Endothelial cell of umbilical vein (primary cell): ENCODE measurements at regions not wholly inside any gene's neighbourhood (a gene's known extent, or its start where the extent isn't known, plus 50 kb on each side); places are given as distances from the start of the nearest gene placed in this dataset.

Experiments
- BruUV-seq: library from RNA; stranded (reverse); fragments of 400-500 nt; replicated peaks from 2 replicates; lab custom pipeline; 2021; lab: Mats Ljungman, UMichigan
- CTCF ChIA-PET: fragments of 300-600, 350-600 bp; sonication (Branson Sonifier 250); formaldehyde crosslinking; loops from one replicate; lab custom pipeline; 2021; ENCODE audit warnings: antibody characterized with exemption, inconsistent platforms; lab: Charles Lee
- POLR2A ChIA-PET: fragments of 300-600, 350-600 bp; sonication (Branson Sonifier 250); formaldehyde crosslinking; loops from one replicate; lab custom pipeline; 2021; ENCODE audit warnings: antibody characterized with exemption, inconsistent platforms; lab: Charles Lee
- DNase-seq: peaks from one replicate; pipeline ENCODE4 v3.0.0-alpha.2; 2011; ENCODE audit warnings: low read depth, low spot score
- FAIRE-seq: peaks from 2 replicates; lab custom pipeline; 2011; peaks lifted over from hg19 to GRCh38; lab: Jason Lieb, UNC
- H2AFZ ChIP-seq: 2 replicates; pipeline ENCODE4 v1.6.0; 2012; ENCODE audit warnings: low read depth, low read length, control low read depth, inconsistent platforms
- H3K27ac ChIP-seq: 2 replicates; pipeline ENCODE4 v1.5.1; 2011; ENCODE audit warnings: low read depth, mild to moderate bottlenecking, control low read depth, low read length, moderate library complexity; ENCODE audit not compliant: insufficient read depth
- H3K27me3 ChIP-seq, 2 experiments: 2 replicates each; pipeline versions ENCODE4 v1.6.0 to v1.6.1; 2011; ENCODE audit warnings: low read length in 2 of 2, mixed read lengths in 1 of 2; ENCODE audit not compliant: control insufficient read depth in 2 of 2, insufficient read depth in 2 of 2
- H3K36me3 ChIP-seq, 2 experiments: 2 replicates in 1 of 2; 3 replicates in 1 of 2; pipeline ENCODE4 v1.5.1; 2011; ENCODE audit warnings: low read length in 2 of 2, mild to moderate bottlenecking in 1 of 2, moderate library complexity in 1 of 2; ENCODE audit not compliant: control insufficient read depth in 2 of 2, insufficient read depth in 2 of 2; ENCODE audit errors: extremely low read depth in 1 of 2
- H3K4me1 ChIP-seq: 3 replicates; pipeline ENCODE4 v1.5.1; 2011; ENCODE audit warnings: mild to moderate bottlenecking, low read length; ENCODE audit not compliant: control insufficient read depth, insufficient read depth; ENCODE audit errors: extremely low read depth
- H3K4me2 ChIP-seq: 2 replicates; pipeline ENCODE4 v1.6.1; 2011; ENCODE audit warnings: low read length, control low read depth, mixed read lengths; ENCODE audit not compliant: insufficient read depth
- H3K4me3 ChIP-seq, 3 experiments: fragments of 200-600 bp in 1 of 3; sonication (generic), shearing (Covaris generic) in 1 of 3; replicated peaks in 1 of 3; 2 replicates each; pipeline ENCODE4 v1.5.1; 2011 to 2016; ENCODE audit warnings: control low read depth in 3 of 3, low read length in 3 of 3, mild to moderate bottlenecking in 2 of 3, inconsistent platforms in 1 of 3, low read depth in 1 of 3, moderate library complexity in 1 of 3; ENCODE audit not compliant: insufficient read depth in 1 of 3
- H3K79me2 ChIP-seq: 2 replicates; pipeline ENCODE4 v1.6.0; 2012; ENCODE audit warnings: low read length, inconsistent platforms; ENCODE audit not compliant: control insufficient read depth, insufficient read depth
- H3K9ac ChIP-seq: replicated peaks from 2 replicates; pipeline ENCODE3; 2011; ENCODE audit warnings: low read length, control low read depth; ENCODE audit not compliant: insufficient read depth; ENCODE audit errors: extremely low read depth
- H3K9me1 ChIP-seq: replicated peaks from 3 replicates; pipeline ENCODE4 v1.6.0; 2011; ENCODE audit warnings: mild to moderate bottlenecking, low read length; ENCODE audit not compliant: control insufficient read depth, insufficient read depth; ENCODE audit errors: extremely low read depth
- H3K9me3 ChIP-seq: replicated peaks from 2 replicates; pipeline ENCODE4 v1.5.1; 2012; ENCODE audit warnings: low read length, inconsistent platforms; ENCODE audit not compliant: control insufficient read depth, insufficient read depth
- H4K20me1 ChIP-seq: replicated peaks from 2 replicates; pipeline ENCODE3; 2011; ENCODE audit warnings: mild to moderate bottlenecking, low read length; ENCODE audit not compliant: control insufficient read depth, insufficient read depth; ENCODE audit errors: extremely low read depth
- EZH2 ChIP-seq: IDR thresholded peaks from 2 replicates; pipeline ENCODE4 v1.6.1; 2012; ENCODE audit warnings: borderline replicate concordance, low read depth, mild to moderate bottlenecking, moderate library complexity, low read length, inconsistent platforms; ENCODE audit not compliant: severe bottlenecking
- FOS ChIP-seq: IDR thresholded peaks from 2 replicates; pipeline ENCODE4 v1.6.1; 2011; ENCODE audit warnings: mild to moderate bottlenecking, low read length, moderate library complexity, borderline replicate concordance; ENCODE audit not compliant: insufficient read depth
- GATA2 ChIP-seq: IDR thresholded peaks from 2 replicates; pipeline ENCODE4 v1.7.0; 2011; ENCODE audit warnings: low read depth, mild to moderate bottlenecking, moderate library complexity, mixed read lengths, low read length; ENCODE audit not compliant: insufficient read length, insufficient read depth
- JUN ChIP-seq: IDR thresholded peaks from 2 replicates; pipeline ENCODE4 v1.6.1; 2011; ENCODE audit warnings: borderline replicate concordance, low read depth; ENCODE audit not compliant: insufficient read length, insufficient read depth
- MYC ChIP-seq: IDR thresholded peaks from one replicate; pipeline ENCODE4 v1.6.1; 2011; ENCODE audit warnings: mild to moderate bottlenecking, low read depth, low read length
- POLR2A ChIP-seq: IDR thresholded peaks from 2 replicates; pipeline ENCODE4 v1.6.1; 2012; ENCODE audit warnings: low read depth, mild to moderate bottlenecking, control low read depth, low read length
- POLR2AphosphoS5 ChIP-seq: IDR thresholded peaks from 2 replicates; pipeline ENCODE4 v1.6.1; 2012; ENCODE audit warnings: low read depth, mild to moderate bottlenecking, control low read depth, low read length, moderate library complexity; ENCODE audit not compliant: insufficient read depth
- dilution Hi-C: fragments of 300-500 bp; cut with MboI; formaldehyde crosslinking; loops from one replicate; pipeline ENCODE4 v1.15.0; 2019; ENCODE audit warnings: low sequenced_read_pairs; ENCODE audit not compliant: extremely low pct_ligation_motif_present
- intact Hi-C: fragments of 100-400 bp; cut with micrococcal nuclease; formaldehyde crosslinking; loops from one replicate; pipeline ENCODE4 v1.10.0; 2022
- TF ChIP-seq, protein P1 (sequence below), 2 donors: IDR thresholded peaks; 1 replicate in 1 of 2; 2 replicates in 1 of 2; pipeline ENCODE4 v1.5.1; 2011; ENCODE audit warnings: low read length in 2 of 2, mild to moderate bottlenecking in 2 of 2, moderate library complexity in 2 of 2, control low read depth in 1 of 2, inconsistent platforms in 1 of 2, low read depth in 1 of 2; ENCODE audit not compliant: insufficient read depth in 1 of 2; ENCODE audit errors: extremely low read depth in 1 of 2
- TF ChIP-seq, protein P2 (sequence below): IDR thresholded peaks from 2 replicates; pipeline ENCODE4 v1.6.1; 2011; ENCODE audit not compliant: insufficient read depth, insufficient read length

DNA sequence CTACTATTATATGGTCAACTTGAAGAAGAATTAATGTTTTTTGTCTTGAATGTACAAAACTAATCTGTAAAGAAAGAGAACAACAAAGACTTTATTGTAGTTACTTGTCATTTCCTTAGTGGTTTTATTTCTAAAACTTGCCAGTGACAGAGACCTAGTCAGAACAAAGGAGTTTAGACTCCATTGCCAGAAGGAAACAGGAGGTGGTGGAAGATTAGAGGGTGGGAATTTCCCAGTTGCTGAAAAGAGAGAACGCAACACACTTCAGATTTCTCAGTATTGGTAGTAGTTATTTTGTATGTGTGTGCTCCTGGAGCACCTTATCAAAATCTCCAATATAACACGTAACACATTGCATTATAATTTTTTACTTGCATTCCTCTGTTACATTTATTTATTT is 81.4 kb downstream of the CDCA7 start:
- FAIRE-seq (no peak), DNase-seq (peak; percentile 54)
- TF ChIP-seq, protein P1, sequence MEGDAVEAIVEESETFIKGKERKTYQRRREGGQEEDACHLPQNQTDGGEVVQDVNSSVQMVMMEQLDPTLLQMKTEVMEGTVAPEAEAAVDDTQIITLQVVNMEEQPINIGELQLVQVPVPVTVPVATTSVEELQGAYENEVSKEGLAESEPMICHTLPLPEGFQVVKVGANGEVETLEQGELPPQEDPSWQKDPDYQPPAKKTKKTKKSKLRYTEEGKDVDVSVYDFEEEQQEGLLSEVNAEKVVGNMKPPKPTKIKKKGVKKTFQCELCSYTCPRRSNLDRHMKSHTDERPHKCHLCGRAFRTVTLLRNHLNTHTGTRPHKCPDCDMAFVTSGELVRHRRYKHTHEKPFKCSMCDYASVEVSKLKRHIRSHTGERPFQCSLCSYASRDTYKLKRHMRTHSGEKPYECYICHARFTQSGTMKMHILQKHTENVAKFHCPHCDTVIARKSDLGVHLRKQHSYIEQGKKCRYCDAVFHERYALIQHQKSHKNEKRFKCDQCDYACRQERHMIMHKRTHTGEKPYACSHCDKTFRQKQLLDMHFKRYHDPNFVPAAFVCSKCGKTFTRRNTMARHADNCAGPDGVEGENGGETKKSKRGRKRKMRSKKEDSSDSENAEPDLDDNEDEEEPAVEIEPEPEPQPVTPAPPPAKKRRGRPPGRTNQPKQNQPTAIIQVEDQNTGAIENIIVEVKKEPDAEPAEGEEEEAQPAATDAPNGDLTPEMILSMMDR (IDR thresholded peaks at IDR 0.05; ENCODE audit: extremely low read depth in 1 of 2, insufficient read depth in 1 of 2, low read depth in 1 of 2, low read length in 2 of 2): no peak
- TF ChIP-seq POLR2A (no peak), JUN (no peak), POLR2AphosphoS5 (no peak), FOS (no peak), EZH2 (no peak), GATA2 (no peak), MYC (no peak)
- TF ChIP-seq, protein P2, sequence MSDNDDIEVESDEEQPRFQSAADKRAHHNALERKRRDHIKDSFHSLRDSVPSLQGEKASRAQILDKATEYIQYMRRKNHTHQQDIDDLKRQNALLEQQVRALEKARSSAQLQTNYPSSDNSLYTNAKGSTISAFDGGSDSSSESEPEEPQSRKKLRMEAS: no peak
- Histone ChIP-seq H3K27me3 (peaks cover 3 to 9% of the 10 kb centered on the region in 2 experiments), H2AFZ (no peak overlapping the region), H3K27ac (no peak overlapping the region), H3K9me3 (no peaks in the 10 kb centered on the region), H3K9me1 (no peaks in the 10 kb centered on the region), H4K20me1 (no peaks in the 10 kb centered on the region), H3K36me3 (no peaks in the 10 kb centered on the region), H3K4me2 (no peak overlapping the region), H3K9ac (no peak overlapping the region), H3K79me2 (no peaks in the 10 kb centered on the region), H3K4me1 (no peaks in the 10 kb centered on the region), H3K4me3 (no peak overlapping the region)
- ChIA-PET CTCF (no interaction called here), POLR2A (no interaction called here)
- no TSS peak for BruUV-seq
- dilution Hi-C loops (no loop called here), intact Hi-C loops (no loop called here)
